Ecto neural progenitor cell (in vitro differentiated cells): ENCODE measurements at regions not wholly inside any gene's neighbourhood (a gene's known extent, or its start where the extent isn't known, plus 50 kb on each side); places are given as distances from the start of the nearest gene placed in this dataset.

Experiments
- DNase-seq: peaks from one replicate; pipeline ENCODE4 v3.0.0-alpha.2; 2018; ENCODE audit warnings: low spot score

GRCh38 chr12:65556676-65557437 lies 267.4 kb upstream of the HMGA2 start:
- peak; percentile 89 for DNase-seq

DNA sequence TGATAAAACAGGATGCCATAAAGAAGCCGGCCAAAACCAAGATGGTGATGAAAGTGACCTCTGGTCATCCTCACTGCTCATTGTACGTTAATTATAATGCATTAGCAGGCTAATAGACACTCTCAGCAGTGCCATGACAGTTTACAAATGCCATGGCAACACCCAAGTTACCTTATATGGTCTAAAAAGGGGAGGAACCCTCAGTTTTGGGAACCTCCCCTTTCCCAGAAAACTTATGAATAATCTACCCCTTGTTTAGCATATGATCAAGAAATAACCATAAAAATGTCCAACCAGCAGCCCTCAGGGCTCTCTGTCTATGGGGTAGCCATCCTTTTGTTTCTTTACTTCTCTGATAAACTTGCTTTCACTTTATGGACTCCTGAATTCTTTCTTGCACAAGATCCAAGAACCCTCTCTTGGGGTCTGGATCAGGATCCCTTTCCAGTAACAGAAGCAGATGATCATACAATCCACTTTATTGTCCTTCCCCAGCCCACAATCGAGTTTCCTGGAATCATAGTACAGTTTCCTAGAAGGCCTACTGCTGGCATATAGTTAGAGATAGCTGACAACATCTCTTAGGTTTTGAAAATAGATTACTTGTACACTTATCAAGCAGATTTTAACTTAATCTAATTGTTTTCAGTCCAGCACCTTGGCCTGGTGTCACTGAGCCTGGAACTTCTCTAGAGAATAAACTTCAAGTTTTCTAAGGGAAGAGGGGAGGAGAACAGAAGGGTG lies 266.7 kb upstream of the HMGA2 start:
- DNase-seq, result no peak

- DNase-seq, result no peak
These were observed 264.0 kb upstream of the HMGA2 start for GRCh38 chr12:65560286-65560685.

GRCh38 chr12:65561798-65562382 lies 262.4 kb upstream of the HMGA2 start:
- no peak for DNase-seq

DNA sequence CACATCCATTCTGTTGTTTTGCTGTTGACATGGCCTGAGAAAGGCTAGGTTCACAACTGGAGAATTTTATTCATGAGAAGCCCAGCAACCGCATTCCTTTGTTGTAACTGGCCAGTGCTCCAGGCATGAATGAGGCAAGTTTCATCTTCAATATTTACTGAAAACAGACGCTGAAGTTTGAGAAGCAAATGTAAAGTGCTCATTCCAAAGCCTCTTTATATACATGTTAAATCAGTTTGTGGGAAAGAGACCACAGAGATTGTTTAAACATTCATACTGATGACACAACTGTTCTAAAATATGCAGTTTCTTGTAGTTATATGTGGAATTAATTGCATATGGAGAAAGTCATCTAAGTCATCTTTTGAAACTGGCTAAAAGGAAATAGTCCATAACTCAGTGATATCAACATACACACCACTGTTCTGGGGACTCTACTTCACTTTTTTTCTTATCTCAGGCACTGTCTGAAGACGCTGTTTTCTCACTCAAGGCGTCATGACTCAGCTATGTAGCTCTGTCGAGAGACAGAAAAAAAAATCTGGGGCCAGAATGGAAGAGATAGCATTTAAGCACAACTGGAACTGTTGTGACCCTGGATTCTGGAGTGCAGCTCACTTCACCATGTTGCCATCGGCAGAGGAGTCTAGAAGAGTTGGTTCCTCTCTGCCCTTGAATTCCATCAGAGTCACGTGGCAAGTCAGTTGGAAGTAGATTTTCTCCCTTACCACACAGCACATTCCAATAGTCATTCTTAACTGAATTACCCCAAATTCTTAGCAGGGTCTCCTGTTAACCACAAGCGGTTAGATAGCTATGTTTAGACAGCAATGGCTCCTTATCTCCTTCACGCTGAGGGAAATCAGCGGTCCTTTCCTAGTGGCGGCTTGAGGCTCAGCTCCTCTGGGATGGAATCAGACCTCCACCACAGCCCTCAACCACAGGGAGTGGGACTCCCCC lies 258.4 kb upstream of the HMGA2 start:
- no peak for DNase-seq

DNA sequence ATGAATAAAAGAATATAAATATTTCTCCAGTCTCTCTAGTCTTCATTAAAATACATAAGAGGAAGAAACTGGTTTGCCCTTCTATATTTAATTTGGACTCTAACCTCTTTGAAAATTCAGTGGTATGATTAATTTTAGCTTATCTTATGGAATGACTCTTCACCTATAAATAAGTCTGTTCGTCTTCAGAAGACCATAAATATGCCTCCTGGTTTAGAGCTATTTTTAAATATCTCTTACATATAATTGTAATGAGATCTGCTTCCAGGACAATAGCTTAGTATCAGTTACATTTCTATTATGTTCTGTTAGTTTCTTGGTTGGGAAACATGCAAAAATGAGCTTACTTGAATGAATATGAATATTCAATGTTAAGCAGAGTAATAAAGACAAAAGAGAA lies 257.5 kb upstream of the HMGA2 start:
- DNase-seq, result no peak

DNA sequence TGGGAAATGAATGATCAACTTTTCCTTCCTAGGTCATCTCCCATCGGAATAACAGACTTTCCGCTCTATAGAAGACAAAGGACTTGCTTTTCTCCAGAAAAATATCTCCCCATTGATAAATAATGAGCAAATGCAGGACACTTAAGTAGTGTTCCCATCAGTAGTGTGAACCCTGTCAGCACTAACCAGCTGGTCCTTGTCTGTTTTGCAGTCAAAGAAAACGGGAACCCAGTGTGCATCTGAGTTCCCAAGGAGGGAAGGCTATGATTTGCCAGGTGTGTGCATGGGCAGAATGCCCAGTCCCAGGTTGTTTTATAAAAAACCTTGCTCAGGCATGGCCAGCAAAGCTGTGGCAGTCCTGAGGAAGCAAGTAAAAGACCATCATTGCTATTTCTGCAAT lies 256.5 kb upstream of the HMGA2 start:
- no peak for DNase-seq

DNA sequence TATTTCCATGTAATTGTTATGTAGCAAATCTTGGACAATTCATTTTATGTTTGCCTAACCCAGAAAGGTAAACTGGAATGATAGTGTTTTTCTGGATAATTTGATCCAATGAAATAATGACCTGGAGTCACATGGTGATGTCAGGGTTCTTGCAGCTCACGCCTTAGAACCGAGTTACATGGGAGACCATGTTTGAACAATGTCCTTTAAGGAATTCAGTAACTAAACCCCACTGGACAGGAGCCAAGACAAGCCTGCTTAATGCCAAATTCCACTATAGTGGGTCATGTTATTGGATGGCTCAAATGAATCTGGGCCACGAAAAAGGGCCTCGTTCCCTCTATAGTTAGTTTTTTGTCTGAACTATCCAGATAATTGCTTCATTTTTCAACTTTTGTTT lies 255.8 kb upstream of the HMGA2 start:
- no peak for DNase-seq

GRCh38 chr12:65570451-65571130 lies 253.7 kb upstream of the HMGA2 start:
- DNase-seq, result no peak

DNA sequence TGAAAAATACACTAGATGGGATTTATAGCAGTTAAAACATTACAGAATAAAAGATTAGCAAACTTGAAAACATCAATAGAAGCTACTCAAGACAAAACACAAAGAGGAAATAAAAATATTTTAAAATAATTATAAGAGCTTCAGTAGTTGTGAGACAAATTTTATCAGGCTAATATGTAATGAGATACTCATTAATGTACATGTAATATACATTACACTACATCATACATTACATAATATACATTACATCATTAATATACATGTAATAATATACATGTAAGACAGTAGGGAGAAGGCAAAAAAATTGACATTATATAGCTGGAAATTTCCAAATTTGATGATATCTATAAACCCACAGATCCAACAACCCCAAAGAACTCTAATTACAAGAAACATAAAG lies 249.4 kb upstream of the HMGA2 start:
- DNase-seq, result no peak

DNA sequence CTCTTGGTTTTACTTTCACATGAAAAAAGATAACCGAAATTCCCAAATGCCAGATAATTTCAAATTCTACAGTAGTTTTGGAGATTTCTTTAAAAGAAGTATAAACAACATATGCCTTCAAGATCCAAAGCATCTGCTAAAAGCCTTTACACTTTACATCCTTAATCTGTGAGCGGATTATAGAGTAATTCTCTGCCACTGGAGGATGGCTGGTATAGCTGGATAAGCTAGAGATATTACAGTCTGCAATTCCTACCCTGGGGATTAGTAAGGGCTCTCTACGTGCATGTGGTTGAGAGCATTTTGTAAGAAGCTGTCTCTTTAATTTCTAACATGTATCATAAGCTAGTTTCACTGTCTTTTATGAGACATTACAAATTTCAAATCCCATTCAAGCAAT lies 240.3 kb upstream of the HMGA2 start:
- no peak for DNase-seq

DNA sequence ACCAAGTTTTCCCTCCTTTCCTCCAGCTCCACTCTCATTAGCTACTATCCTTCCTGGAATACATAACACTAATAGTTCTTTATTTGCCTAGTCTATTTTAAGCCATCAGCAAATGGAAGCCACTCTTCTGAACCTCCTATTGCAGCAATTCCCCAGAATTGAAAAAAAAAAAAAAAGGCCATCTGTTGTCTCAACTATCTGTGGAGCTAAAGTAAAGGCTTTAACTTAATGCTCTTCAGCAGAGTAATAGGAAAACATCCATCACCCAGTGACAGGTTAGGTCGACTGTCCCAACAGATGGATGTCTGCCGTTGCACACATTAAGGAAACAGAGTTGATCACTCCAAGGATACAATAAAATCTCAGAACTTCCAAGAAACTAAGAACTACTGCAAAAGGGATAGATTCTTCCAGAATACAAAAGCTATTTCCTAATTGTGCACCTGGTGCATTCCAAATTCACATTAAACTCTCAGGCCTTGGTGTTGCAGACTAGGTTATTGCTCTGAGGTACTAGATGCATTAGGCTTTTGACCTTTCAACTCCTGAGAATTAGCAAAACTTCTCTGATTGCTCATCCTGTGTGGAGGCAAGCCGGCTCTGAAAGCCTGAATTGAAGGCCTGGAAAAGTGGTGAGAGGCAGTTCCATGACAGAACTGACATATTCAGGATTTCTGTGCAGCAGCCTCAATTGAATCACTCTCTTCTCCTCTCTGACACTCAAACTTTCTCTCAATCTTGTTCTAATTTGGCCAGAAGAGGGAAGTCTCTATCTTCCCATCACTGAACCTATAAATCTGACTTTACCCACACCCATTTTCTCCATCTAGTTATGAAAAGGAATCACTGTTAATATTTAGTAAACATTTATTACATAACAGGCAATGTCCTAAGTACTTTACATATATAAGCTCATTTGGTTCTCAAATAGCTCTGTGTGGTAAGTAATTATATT lies 238.4 kb upstream of the HMGA2 start:
- no peak for DNase-seq

DNA sequence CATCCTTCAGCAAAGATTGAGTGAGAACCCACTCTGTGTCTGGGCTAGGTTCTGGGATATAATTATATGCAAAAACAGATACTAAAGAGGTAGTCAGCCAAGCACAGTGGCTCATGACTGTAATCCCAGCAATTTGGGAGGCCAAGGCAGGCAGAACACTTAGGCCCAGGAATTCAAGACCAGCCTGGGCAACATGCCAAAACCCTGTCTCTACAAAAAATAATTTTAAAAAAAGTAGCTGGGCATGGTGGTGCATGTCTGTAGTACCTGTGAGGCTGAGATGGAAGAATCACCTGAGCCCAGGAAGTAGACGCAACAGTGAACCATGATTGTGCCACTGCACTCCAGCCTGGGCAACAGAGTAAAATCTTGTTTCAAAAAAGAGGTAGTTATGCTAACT lies 237.5 kb upstream of the HMGA2 start:
- no peak for DNase-seq

GRCh38 chr12:65590318-65590717 lies 234.0 kb upstream of the HMGA2 start:
- no peak for DNase-seq

DNA sequence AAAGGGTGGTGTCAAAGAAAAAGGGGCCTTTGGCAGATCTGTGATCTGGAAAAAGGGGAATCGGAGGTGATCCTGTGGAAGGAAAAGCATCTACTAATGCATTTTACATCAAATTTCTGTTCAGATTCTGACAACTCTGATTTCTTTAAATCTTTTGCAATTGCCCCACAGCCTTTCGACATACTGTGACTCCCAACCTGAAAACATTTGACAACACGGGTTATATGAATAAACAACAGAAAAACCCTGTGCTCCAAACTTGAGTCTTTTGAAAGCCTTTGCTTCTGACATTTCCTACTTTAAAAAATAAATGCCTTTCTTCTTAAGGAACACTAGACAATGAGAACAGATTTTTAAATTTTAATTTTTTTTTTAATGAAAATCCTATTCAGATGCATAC lies 231.9 kb upstream of the HMGA2 start:
- no peak for DNase-seq

- no peak for DNase-seq
These were observed 231.0 kb upstream of the HMGA2 start for GRCh38 chr12:65593239-65593701.

- DNase-seq, result no peak
These were observed 229.9 kb upstream of the HMGA2 start for GRCh38 chr12:65594409-65594808.

DNA sequence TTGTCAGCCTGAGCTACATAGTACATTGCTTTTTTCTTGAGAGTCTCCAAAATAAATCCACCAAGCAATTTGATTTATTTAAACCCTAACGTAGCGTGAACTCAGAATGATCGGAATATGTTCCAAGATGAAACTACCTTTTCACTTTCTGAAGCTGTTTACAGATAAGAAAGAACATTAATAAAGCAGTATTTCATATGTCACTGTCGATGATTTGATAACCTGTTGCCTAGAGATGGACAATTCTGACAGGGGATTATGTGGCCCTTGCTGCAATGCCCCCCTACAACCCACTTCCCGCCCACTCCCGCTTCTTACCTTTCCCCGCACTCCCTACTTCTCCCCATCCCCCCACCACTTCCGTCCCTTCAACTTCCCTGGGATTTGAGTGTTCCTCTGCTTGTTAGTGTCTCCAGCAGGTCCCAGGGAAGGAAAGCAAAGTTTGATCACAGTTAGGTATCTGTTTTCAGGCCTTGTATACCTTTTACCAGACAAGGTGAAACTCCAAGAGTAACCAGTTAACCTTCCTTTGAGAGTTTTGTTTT lies 229.2 kb upstream of the HMGA2 start:
- DNase-seq, result no peak

DNA sequence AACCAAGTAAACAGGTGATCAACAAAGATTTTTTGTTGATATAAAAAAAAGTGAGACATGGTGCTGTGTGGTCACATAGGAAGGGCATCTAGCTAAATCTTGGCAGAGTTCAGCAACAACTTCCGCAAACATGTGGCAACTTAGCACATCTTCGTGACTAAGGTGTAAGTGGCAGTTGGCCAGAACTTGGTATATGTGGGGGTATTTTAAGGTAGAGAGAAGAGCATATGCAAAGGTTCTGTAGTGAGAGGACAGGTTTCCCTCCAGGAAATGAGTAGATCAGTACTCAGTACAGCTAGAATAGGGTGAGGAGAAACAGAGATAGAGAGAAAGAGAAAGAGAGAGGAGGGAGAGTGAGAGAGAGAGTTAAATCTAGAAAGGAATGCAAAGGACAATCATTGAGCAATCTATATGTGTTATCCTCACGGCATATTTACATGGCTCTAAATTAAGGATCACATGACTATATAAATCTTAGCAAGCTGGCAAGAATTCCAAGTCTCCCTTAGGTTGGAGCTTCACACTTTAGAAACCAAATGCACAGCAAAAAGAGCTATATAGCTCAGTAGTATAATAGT lies 227.7 kb upstream of the HMGA2 start:
- DNase-seq, result no peak

GRCh38 chr12:65597527-65597926 lies 226.8 kb upstream of the HMGA2 start:
- no peak for DNase-seq
